Ishikawa (cell line): ENCODE measurements at regions not wholly inside any gene's neighbourhood (a gene's known extent, or its start where the extent isn't known, plus 50 kb on each side); places are given as distances from the start of the nearest gene placed in this dataset.

Experiments
- CREB1 ChIP-seq: IDR thresholded peaks from 2 replicates; pipeline ENCODE4 v1.6.1; 2012; ENCODE audit warnings: low read depth
- EP300 ChIP-seq: IDR thresholded peaks from 2 replicates; pipeline ENCODE4 v1.6.1; 2012; ENCODE audit warnings: borderline replicate concordance
- FOXM1 ChIP-seq: IDR thresholded peaks from 2 replicates; pipeline ENCODE4 v1.6.1; 2012; ENCODE audit warnings: low read depth, borderline replicate concordance
- RAD21 ChIP-seq: IDR thresholded peaks from 2 replicates; pipeline ENCODE4 v1.6.1; 2012; ENCODE audit warnings: low read depth
- TAF1 ChIP-seq: IDR thresholded peaks from 2 replicates; pipeline ENCODE4 v1.6.1; 2012; ENCODE audit warnings: low read depth, mild to moderate bottlenecking
- ZBTB7A ChIP-seq: IDR thresholded peaks from 2 replicates; pipeline ENCODE4 v1.6.1; 2012; ENCODE audit warnings: low read depth

DNA sequence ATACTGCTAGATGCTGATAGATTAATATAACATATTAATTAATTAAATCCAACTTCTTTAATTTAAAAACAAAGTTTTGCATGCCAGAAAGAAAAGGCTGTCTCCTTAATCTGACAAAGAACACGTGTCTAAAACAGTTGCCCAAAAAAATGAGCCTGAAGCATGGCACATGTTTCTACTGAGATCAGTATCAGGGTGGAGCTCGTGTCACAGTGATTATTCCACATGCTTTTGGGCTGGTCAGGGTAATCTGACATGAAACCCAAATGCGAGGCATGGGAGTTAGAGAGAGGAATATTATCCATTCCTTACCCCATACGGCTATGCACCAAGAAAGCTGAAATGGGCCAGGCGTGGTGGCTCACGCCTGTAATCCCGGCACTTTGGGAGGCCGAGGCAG lies 79.4 kb upstream of the ADRA2C start:
- no peak for TF ChIP-seq TAF1
- TF ChIP-seq FOXM1 = no peak
- TF ChIP-seq ZBTB7A = no peak
- no peak for TF ChIP-seq EP300
- no peak for TF ChIP-seq CREB1
- no peak for TF ChIP-seq RAD21
